ENCODE measurements at regions not wholly inside any gene's neighbourhood (a gene's known extent, or its start where the extent isn't known, plus 50 kb on each side); places are given as distances from the start of the nearest gene placed in this dataset.

DNA sequence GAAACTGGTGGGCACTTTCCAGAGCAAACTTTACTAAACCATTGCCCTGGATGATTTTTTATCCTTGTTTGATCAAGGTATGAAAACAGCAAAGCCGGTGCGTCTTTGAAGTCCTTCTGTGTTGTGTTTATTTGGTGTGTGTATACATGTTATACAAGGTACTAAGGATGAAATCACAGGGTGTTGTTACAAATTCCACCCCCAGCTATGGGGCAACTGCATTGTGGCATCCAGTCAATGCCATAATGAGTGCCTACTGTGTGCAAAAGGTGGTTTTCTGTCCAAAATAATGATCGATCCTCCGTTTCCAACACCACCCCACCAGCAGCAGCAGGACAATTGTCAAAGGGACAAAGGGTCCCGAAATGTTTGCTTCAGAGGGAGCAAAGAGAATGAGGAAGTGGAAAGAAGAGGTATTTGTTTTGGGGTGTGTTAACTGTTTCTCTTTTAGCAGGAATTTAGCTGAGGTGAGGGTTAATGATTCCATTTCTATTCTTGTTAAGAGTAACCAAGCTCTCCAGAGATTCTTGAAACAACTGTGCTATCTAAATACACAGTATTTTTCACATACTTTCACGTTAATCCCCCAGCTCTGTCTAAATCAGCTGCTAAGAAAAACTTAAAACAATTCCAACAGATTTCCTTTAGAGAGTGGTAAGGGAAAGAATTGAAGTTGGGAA lies 568.7 kb upstream of the KLF4 start:
- Histone ChIP-seq H3K36me3 (ENCODE audit: insufficient read depth in 1 of 2, low read depth in 1 of 2) (no peaks in the 10 kb centered on the region), H3K4me3 (no peak overlapping the region), H3K4me1 (peaks cover 32% of the 10 kb centered on the region), H3K27me3 (ENCODE audit: insufficient read depth in 3 of 3, low read length in 2 of 3) (no peaks in the 10 kb centered on the region), H3K9me3 (no peaks in the 10 kb centered on the region), H3K27ac (no peak overlapping the region)
- DNase-seq = no peak
- no peak for ATAC-seq
- intact Hi-C loops (cut with DNase I) = loop anchor here in 1 of 2 donors (2.0 to 10.0 kb wide), 4 partner anchors 19 to 571 kb away; partner anchors contain the start of gene KLF4
- 84 to 91% (median 88%) methylated on average over 6 of the region's 6 CpGs for WGBS, 3 donors
- TF ChIP-seq, protein P1, sequence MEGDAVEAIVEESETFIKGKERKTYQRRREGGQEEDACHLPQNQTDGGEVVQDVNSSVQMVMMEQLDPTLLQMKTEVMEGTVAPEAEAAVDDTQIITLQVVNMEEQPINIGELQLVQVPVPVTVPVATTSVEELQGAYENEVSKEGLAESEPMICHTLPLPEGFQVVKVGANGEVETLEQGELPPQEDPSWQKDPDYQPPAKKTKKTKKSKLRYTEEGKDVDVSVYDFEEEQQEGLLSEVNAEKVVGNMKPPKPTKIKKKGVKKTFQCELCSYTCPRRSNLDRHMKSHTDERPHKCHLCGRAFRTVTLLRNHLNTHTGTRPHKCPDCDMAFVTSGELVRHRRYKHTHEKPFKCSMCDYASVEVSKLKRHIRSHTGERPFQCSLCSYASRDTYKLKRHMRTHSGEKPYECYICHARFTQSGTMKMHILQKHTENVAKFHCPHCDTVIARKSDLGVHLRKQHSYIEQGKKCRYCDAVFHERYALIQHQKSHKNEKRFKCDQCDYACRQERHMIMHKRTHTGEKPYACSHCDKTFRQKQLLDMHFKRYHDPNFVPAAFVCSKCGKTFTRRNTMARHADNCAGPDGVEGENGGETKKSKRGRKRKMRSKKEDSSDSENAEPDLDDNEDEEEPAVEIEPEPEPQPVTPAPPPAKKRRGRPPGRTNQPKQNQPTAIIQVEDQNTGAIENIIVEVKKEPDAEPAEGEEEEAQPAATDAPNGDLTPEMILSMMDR (IDR thresholded peaks at IDR 0.05) = no peak

DNA sequence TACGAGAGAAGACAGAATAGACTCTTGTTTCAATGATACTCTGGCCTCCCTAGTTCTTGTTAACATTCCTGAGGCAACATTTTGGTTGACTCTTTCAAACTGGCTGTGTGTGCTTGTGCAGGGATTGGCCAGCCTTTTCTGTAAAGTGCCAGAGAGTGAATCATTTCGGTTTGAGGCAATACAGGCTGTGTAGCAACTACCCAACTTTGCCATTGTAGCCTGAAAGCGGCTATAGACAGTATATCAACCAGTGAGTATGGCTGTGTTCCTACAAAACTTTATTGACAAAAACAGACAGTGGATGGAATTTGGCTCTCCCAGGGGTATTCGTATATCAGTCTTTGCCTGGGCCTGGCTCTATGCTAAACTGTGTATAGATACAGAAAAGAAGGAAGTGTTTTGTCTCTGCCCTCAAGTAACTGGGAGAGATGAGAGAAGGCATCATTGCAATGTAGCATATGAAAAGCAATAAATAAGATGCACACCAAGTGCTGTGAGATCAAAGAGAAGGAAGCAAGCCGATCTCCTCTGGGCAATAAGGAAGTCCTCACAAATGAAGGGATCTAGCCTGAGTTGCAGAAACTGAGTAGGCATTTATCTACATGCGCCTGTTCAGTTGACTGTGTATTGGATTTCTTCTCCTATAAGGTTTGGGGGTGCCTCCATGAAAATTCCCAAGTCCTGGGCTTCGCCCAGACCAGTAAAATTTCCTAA lies 568.0 kb upstream of the KLF4 start:
- peaks cover 35% of the 10 kb centered on the region for H3K4me1 ChIP-seq
- H3K4me3 ChIP-seq = no peak overlapping the region
- intact Hi-C loops (cut with DNase I) = loop anchor here in 1 of 2 donors (2.0 to 10.0 kb wide), 4 partner anchors 19 to 570 kb away; partner anchors contain the start of gene KLF4
- peak; percentile 74 to 86 (median 82) for ATAC-seq
- DNase-seq = no peak
- H3K36me3 ChIP-seq (ENCODE audit: insufficient read depth in 1 of 2, low read depth in 1 of 2) = no peaks in the 10 kb centered on the region
- peak overlapping the region; percentile 47 for H3K27ac ChIP-seq
- no peaks in the 10 kb centered on the region for H3K27me3 ChIP-seq (ENCODE audit: insufficient read depth in 3 of 3, low read length in 2 of 3)
- 75 to 85% (median 76%) methylated on average over 7 of the region's 7 CpGs for WGBS, 3 donors
- H3K9me3 ChIP-seq = no peaks in the 10 kb centered on the region
- TF ChIP-seq, protein P1 (IDR thresholded peaks at IDR 0.05) = no peak

DNA sequence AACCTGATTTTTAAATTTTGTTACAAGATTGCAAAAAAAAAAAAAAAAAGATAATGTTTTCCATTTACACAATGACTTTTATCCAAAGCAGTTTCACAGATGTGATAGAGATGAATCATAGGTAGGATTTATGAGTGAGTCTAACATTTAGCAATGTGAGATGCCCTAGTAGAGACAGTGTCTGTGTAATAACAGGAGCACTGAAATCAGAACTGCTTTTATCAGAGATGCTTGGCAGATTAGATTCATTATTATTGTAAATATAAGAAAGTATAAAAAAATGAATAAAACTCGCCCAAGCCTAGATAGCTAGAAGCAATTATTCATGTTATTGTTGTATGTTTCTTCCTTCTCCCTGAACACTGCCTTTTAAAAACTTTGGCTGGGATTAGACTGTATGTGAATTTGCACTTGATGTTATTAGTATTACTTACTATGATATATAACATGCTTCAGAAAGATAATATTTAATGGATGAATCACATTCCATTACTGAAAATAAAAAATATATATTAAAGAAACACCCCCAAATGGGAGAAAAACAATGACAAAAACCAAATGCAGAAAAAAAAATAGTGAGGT lies 567.3 kb upstream of the KLF4 start:
- Histone ChIP-seq H3K27me3 (ENCODE audit: insufficient read depth in 3 of 3, low read length in 2 of 3) (no peaks in the 10 kb centered on the region), H3K4me3 (no peak overlapping the region), H3K27ac (peak overlapping the region; percentile 47), H3K36me3 (ENCODE audit: insufficient read depth in 1 of 2, low read depth in 1 of 2) (no peaks in the 10 kb centered on the region), H3K4me1 (peaks cover 35% of the 10 kb centered on the region), H3K9me3 (no peaks in the 10 kb centered on the region)
- WGBS, 3 donors = 67 to 87% (median 77%) methylated on average over 1 of the region's 1 CpG
- DNase-seq = no peak
- intact Hi-C loops (cut with DNase I) = loop anchor here in 1 of 2 donors (5.0 to 10.0 kb wide), 3 partner anchors 302 to 570 kb away; partner anchors contain the start of gene KLF4
- peak; percentile 82 to 89 (median 84) for ATAC-seq
- TF ChIP-seq, protein P1 (IDR thresholded peaks at IDR 0.05) = no peak

DNA sequence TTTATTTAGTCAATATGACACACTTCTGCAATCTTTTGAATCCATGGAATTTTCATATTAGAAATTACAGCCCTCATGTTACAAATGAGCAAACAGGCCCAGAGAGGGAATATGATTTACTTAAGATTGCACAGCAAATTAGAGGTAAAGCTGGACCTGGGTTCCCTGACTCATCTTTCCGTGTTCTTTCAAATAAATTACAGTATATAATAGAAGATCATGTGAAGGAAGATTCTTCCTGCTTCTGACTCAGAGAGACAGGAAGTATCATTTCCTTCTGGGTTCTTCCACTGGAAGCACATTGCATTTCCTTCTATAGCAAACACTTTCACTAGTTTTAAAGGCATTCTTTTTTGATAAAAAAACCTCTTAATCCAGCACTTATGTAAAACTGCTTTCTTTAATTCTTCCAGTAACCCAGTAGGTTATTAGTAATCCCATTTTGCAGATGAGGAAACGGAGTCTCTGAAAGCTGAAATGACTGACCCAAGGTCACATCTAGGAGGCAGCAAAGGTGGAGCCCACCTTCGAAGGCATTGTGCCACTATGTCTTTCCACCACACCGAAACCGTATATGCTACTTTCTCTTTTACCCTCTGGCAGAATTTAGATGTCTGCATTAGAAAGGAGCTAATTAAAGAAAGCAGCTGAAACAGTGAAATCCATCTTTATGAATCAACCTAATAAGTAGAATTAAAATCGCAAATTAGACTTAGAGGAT lies 566.7 kb upstream of the KLF4 start:
- H3K4me1 ChIP-seq = peaks cover 39% of the 10 kb centered on the region
- no peak overlapping the region for H3K4me3 ChIP-seq
- H3K36me3 ChIP-seq (ENCODE audit: insufficient read depth in 1 of 2, low read depth in 1 of 2) = no peaks in the 10 kb centered on the region
- TF ChIP-seq, protein P1 (IDR thresholded peaks at IDR 0.05) = no peak
- H3K9me3 ChIP-seq = no peaks in the 10 kb centered on the region
- intact Hi-C loops (cut with DNase I) = loop anchor here in 1 of 2 donors (5.0 to 10.0 kb wide), 3 partner anchors 301 to 569 kb away; partner anchors contain the start of gene KLF4
- no peak for DNase-seq
- no peaks in the 10 kb centered on the region for H3K27me3 ChIP-seq (ENCODE audit: insufficient read depth in 3 of 3, low read length in 2 of 3)
- peak in 1 of 4 donors; percentile 6 for ATAC-seq
- peak overlapping the region; percentile 38 for H3K27ac ChIP-seq
- 56 to 70% (median 63%) methylated on average over 6 of the region's 6 CpGs for WGBS, 3 donors
